Cerebellar nuclear complex (tissue), 1 donor: ENCODE measurements at regions not wholly inside any gene's neighbourhood (a gene's known extent, or its start where the extent isn't known, plus 50 kb on each side); places are given as distances from the start of the nearest gene placed in this dataset.
"Not testable (repeated sequence)": the region's sequence is repeated elsewhere in the genome, so short reads cannot be mapped to it uniquely, and the experiment has no call there.

Experiments used
- DNase-seq, 2 experiments: peaks; one replicate each; lab custom pipeline; 2025; lab: John Stamatoyannopoulos, UW

GRCh38 chr13:83117046-83117445 is 765.2 kb downstream of the SLITRK1 start:
- no peak for DNase-seq

GRCh38 chr13:83101574-83102247 is 780.6 kb downstream of the SLITRK1 start:
- DNase-seq, result not testable (repeated sequence)

DNA sequence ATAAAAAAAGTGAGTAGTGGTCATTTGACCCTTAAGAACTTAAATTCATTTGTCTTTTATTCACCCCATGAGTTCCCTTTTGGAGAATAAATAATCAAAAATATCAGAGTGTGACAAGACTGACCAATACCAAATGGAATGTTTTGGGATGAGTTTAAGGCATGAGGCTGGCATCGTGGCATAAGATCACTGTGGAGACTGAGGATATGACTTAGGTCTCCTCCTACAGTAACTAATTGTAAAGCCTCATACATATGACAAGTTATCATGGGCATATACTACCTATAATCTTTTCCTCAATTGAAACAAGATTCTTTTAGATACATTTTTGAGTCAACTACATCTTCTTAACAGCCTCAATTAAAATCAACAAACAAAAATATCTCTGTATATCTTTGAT is 782.0 kb downstream of the SLITRK1 start:
- no peak for DNase-seq

- DNase-seq, result no peak
Measured at GRCh38 chr13:83088858-83089257, 793.4 kb downstream of the SLITRK1 start.

DNA sequence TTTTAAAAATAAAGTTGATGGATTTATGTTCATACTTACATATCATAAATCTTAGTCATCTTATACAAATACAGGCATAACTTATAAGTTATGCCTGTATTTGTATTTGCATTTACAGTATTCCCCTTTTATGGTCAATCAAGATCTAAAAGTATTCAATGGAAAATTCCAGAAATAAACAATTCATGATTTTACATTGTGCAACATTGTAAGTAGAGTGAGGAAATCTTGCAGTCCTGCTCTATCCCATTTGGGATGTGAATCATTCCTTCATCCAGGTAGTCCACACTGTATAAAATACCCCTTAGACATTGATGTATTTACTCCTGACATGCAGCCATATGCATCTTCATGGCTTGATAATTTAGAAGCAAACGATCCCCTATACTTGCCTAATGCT is 795.3 kb downstream of the SLITRK1 start:
- no peak for DNase-seq

GRCh38 chr13:83086088-83086487 is 796.2 kb downstream of the SLITRK1 start:
- DNase-seq, result no peak

- DNase-seq, result no peak
Measured at GRCh38 chr13:83085186-83085900, 796.9 kb downstream of the SLITRK1 start.

- DNase-seq, result no peak
Measured at GRCh38 chr13:83077499-83077898, 804.8 kb downstream of the SLITRK1 start.

DNA sequence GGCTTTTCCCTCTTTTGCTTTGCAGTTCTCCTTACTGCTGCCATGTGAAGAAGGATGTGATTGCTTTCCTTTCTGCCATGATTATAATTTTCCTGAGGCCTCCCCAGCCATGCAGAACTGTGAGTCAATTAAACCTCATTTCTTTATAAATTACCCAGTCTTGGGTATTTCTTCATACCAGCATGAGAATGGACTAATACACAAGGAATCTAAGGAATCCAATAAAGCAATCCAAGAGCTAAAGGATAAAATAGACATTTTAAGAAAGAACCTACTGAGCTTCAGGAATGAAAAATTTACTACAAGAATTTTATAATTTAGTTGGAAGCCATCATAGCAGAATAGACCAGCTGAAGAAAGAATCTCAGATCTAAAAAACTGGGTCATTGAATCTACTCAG is 808.3 kb downstream of the SLITRK1 start:
- not testable (repeated sequence) for DNase-seq

- no peak for DNase-seq
Measured at GRCh38 chr13:83065108-83065507, 817.2 kb downstream of the SLITRK1 start.

- DNase-seq, result no peak
Measured at GRCh38 chr13:83057119-83057518, 825.2 kb downstream of the SLITRK1 start.

- no peak for DNase-seq
Measured at GRCh38 chr13:83056269-83056668, 826.0 kb downstream of the SLITRK1 start.

GRCh38 chr13:83048419-83048818 is 833.9 kb downstream of the SLITRK1 start:
- no peak for DNase-seq

DNA sequence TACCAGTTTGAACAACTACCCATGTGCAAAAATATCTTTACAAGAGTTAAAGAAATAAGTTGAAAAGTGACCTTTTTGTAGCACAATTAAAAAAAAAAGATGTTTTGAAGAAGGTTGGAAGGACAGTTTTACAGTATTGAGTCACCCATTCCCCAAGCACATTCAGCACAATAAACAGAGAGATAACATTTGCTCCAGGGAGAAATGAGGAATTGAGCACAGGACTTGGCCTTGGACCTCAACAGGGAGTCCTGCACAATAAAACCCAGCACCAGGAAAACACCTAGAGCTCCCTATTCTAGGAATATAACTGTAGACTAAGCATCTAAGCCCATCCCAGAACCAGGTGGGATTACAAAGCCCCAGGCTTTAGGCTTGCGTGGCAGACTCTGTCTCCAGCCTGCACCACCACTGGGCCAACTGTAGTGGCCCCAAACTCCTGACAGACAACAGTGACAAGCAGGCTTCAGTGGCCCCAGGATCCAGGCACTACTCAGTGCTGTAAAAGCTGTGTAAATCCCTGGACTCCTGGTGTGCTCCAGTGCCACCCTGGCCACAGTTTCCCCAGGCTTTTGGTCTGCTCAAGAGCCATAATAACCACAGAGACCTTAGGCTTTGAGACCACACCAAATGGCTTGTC is 857.2 kb downstream of the SLITRK1 start:
- no peak for DNase-seq

DNA sequence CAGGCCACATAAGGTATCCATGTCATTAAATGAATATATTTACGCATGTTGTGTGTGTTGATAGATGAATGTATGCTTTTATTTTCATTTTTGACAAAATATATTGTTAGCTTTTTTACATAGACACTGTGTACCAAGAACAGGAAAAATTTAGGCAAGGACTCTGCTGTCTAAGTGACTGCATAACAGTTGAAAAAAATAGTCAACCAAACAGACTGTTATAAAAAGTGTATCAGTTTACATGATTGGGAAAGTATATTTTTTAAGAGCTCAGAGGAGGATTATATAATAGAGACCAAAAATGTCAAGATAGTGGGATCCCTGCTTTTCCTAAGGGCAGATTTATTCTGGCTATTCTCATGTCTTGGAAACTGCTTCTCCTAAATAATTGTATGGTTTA is 858.0 kb downstream of the SLITRK1 start:
- no peak for DNase-seq

DNA sequence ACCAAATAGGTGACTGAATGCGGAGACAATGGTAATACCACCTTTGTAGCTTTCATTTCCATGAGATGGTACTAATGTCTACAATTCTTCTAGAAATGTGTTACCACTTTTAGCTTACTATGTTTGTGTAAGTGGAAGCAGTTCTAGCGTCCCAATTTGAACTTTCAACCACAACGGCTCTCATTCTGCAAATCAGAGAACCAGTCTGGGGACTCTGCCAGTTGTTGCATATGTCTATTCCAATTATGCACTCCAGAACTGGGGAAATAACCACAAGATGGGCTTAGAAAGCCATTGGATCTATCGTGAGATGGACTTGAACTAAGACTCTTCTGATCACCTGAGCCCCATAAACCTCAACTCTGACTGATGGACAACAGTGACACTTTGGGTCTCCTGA is 862.3 kb downstream of the SLITRK1 start:
- no peak for DNase-seq

GRCh38 chr13:83009987-83010386 is 872.3 kb downstream of the SLITRK1 start:
- no peak for DNase-seq

DNA sequence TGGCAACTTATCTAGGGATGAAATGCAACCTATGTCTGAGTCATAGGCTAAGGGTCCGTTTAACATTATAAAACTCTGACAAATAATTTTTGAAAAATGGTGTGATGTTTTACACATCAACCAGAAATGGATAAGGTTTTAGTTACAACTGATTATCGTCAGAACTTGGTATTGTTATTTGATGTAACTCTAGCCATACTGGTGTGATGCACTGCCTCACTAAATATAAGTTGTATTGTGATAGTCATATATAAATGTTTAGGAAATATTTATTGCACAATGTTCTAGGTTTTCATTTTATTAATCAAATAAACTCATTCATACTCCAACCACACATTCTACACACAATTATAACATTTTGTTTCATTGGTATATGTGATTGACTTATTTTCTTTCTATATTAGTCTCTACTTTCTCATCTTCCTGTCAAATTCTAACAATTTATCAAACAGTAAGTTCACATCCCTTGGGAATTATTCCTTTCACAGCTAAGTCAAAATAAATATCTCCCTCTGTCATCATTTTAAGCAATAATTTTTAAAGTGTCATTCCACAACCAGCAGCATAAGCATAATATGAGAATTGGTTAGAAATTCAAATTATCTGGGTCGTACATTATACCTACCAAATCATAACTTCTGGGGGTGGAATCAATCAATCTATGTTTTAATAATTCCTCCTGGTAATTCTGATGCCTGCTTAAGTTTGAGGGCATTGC is 873.9 kb downstream of the SLITRK1 start:
- no peak for DNase-seq

DNA sequence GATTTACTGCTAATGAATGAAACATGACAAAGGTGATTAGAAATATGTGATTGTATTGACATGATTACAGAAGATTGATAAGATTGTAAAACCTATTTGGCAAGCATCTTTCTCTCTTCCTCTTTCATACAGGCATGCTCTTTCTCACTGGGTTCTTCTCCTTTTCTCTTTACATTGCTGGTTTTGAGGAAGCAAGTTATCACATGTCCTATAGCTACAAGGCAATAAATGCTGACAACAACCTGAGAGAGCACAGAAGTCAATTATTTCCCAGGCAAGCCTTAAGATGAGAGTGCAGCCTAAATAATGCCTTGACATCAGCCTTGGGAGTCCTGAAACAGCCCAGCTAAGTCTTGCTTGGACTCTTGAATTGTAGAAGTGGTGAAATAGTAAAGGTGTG is 875.0 kb downstream of the SLITRK1 start:
- DNase-seq, result no peak

DNA sequence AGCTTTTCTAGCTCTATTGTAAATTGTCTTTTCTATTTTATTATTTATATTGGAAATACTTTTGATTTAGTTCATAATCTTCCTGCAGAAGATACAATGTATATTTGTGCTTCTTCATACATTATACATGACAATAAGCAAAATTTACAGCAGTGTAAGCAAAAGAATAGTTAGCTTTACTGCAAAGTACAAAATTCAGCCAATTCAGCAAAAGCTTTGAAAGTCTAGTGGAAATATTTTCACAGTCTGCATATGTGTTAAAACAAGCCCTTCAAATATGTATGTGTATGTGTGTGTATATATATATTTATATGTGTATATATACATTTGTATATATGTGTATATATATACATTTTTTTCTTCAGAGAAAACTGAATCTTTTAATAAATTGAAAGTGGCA is 879.1 kb downstream of the SLITRK1 start:
- DNase-seq, result no peak

DNA sequence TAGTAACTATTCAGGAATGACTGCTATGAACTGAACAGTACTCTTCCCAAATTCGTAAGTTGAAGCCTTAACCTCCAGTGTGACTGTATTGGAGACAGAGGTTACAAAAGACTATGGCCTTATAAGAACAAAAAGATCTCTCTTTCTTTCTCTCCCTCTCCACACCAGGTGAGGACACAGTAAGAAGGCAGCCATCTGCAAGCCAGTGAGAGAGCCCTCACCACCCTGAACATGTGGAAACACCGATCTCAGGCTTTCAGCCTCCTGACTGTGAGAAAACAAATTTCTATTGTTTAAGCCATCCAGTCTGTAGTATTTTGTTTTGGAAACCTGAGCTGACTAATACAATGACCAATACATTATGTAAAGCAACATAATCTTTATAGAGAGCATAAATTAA is 888.9 kb downstream of the SLITRK1 start:
- DNase-seq, result no peak

- DNase-seq, result no peak
Measured at GRCh38 chr13:82976499-82976898, 905.8 kb downstream of the SLITRK1 start.
